Astrocyte (in vitro differentiated cells and primary cell): ENCODE measurements at regions not wholly inside any gene's neighbourhood (a gene's known extent, or its start where the extent isn't known, plus 50 kb on each side); places are given as distances from the start of the nearest gene placed in this dataset.

ENCODE experiments used
- CTCF ChIP-seq: IDR thresholded peaks from 2 replicates; pipeline ENCODE4 v1.5.1; 2011; ENCODE audit warnings: low read depth, mild to moderate bottlenecking, inconsistent platforms, low read length, moderate library complexity; ENCODE audit not compliant: insufficient read depth
- EZH2 ChIP-seq: IDR thresholded peaks from 2 replicates; pipeline ENCODE4 v1.6.1; 2012; ENCODE audit warnings: mild to moderate bottlenecking, low read length, inconsistent platforms; ENCODE audit not compliant: insufficient read depth

GRCh38 chr10:21238717-21239116 lies 286.8 kb downstream of the SKIDA1 start:
- TF ChIP-seq CTCF, result no peak
- no peak for TF ChIP-seq EZH2
